ENCODE measurements at regions not wholly inside any gene's neighbourhood (a gene's known extent, or its start where the extent isn't known, plus 50 kb on each side); places are given as distances from the start of the nearest gene placed in this dataset.
"Not testable (repeated sequence)": the region's sequence is repeated elsewhere in the genome, so short reads cannot be mapped to it uniquely, and the experiment has no call there.

GRCh38 chr11:3513311-3513710, 128.5 kb downstream of the ART5 start:
- not testable (repeated sequence) for DNase-seq

- not testable (repeated sequence) for DNase-seq
Measured at GRCh38 chr11:3512751-3513150, 129.0 kb downstream of the ART5 start.

GRCh38 chr11:3512133-3512703, 129.6 kb downstream of the ART5 start:
- DNase-seq: not testable (repeated sequence)

GRCh38 chr11:3511416-3512132, 130.2 kb downstream of the ART5 start:
- not testable (repeated sequence) for DNase-seq

GRCh38 chr11:3509563-3509962, 130.6 kb upstream of the ZNF195 start:
- DNase-seq: not testable (repeated sequence)

GRCh38 chr11:3499198-3499597, 120.3 kb upstream of the ZNF195 start:
- not testable (repeated sequence) for DNase-seq

GRCh38 chr11:3498356-3498755, 119.4 kb upstream of the ZNF195 start:
- DNase-seq: not testable (repeated sequence)

- DNase-seq: not testable (repeated sequence)
Measured at GRCh38 chr11:3493152-3493551, 114.2 kb upstream of the ZNF195 start.

- not testable (repeated sequence) for DNase-seq
Measured at GRCh38 chr11:3488003-3488402, 109.1 kb upstream of the ZNF195 start.

- not testable (repeated sequence) for DNase-seq
Measured at GRCh38 chr11:3485737-3486136, 106.8 kb upstream of the ZNF195 start.

GRCh38 chr11:3476937-3477885, 98.3 kb upstream of the ZNF195 start:
- not testable (repeated sequence) for DNase-seq

GRCh38 chr11:3476084-3476936, 97.4 kb upstream of the ZNF195 start:
- not testable (repeated sequence) for DNase-seq

GRCh38 chr11:3468963-3469362, 90.0 kb upstream of the ZNF195 start:
- DNase-seq: not testable (repeated sequence)

GRCh38 chr11:3467599-3467998, 88.7 kb upstream of the ZNF195 start:
- DNase-seq: not testable (repeated sequence)

- not testable (repeated sequence) for DNase-seq
Measured at GRCh38 chr11:3455666-3456065, 76.7 kb upstream of the ZNF195 start.

- peak; percentile 70 for DNase-seq
Measured at GRCh38 chr11:3454844-3455243, 75.9 kb upstream of the ZNF195 start.

- peak; percentile 10 for DNase-seq
Measured at GRCh38 chr11:3453596-3454256, 74.8 kb upstream of the ZNF195 start.

GRCh38 chr11:3450822-3451221, 71.9 kb upstream of the ZNF195 start:
- not testable (repeated sequence) for DNase-seq

- DNase-seq: not testable (repeated sequence)
Measured at GRCh38 chr11:3445535-3445934, 66.6 kb upstream of the ZNF195 start.

- not testable (repeated sequence) for DNase-seq
Measured at GRCh38 chr11:3444420-3444744, 65.4 kb upstream of the ZNF195 start.

- DNase-seq: peak; percentile 14
Measured at GRCh38 chr11:3443700-3444419, 64.9 kb upstream of the ZNF195 start.

Measured in dermis blood vessel endothelial cell (primary cell).